K562 (cell line): ENCODE measurements at regions not wholly inside any gene's neighbourhood (a gene's known extent, or its start where the extent isn't known, plus 50 kb on each side); places are given as distances from the start of the nearest gene placed in this dataset.

Experiments
- ARHGAP35 ChIP-seq: fragments of 450-650 bp; IDR thresholded peaks from 2 replicates; pipeline ENCODE4 v1.6.1; 2018; ENCODE audit not compliant: partially characterized antibody
- NFXL1 ChIP-seq: fragments of 450-650 bp; formaldehyde crosslinking; IDR thresholded peaks from 2 replicates; pipeline ENCODE4 v1.4.0; 2021; ENCODE audit warnings: mild to moderate bottlenecking
- RHOXF2B ChIP-seq: fragments of 250-450 bp; sonication (Bioruptor Pico); conservative IDR thresholded peaks from 2 replicates; pipeline ENCODE4 v1.5.1; 2021
- ZNF76 ChIP-seq: fragments of 250-450 bp; sonication (Bioruptor Pico); IDR thresholded peaks from 2 replicates; pipeline ENCODE4 v1.4.0; 2020; ENCODE audit warnings: mild to moderate bottlenecking, moderate library complexity, borderline replicate concordance
- TF ChIP-seq, protein P1 (sequence below): fragments of 450-650 bp; IDR thresholded peaks from 2 replicates; pipeline ENCODE4 v1.6.1; 2014; ENCODE audit warnings: low read depth, mild to moderate bottlenecking, moderate library complexity, borderline replicate concordance
- TF ChIP-seq, protein P2 (sequence below), 3 experiments: fragments of 200-800 bp in 1 of 3; fragments of 250-450 bp in 1 of 3; fragments of 450-650 bp in 1 of 3; sonication (Bioruptor Pico) in 1 of 3; sonication (Bioruptor generic) in 1 of 3; formaldehyde crosslinking in 1 of 3; IDR thresholded peaks; 2 replicates each; pipeline versions ENCODE4 v1.6.1 to v1.8.0; 2016 to 2022; ENCODE audit warnings: mild to moderate bottlenecking in 2 of 3, missing genetic modification characterization in 2 of 3, missing compliant biosample characterization in 1 of 3, moderate library complexity in 1 of 3
- TF ChIP-seq, protein P3 (sequence below): sonication (generic); IDR thresholded peaks from 2 replicates; pipeline ENCODE4 v1.6.1; 2016
- TF ChIP-seq, protein P4 (sequence below): sonication (generic); formaldehyde crosslinking; IDR thresholded peaks from 2 replicates; pipeline ENCODE4 v1.8.0; 2023; ENCODE audit warnings: mild to moderate bottlenecking, missing genetic modification reagents

DNA sequence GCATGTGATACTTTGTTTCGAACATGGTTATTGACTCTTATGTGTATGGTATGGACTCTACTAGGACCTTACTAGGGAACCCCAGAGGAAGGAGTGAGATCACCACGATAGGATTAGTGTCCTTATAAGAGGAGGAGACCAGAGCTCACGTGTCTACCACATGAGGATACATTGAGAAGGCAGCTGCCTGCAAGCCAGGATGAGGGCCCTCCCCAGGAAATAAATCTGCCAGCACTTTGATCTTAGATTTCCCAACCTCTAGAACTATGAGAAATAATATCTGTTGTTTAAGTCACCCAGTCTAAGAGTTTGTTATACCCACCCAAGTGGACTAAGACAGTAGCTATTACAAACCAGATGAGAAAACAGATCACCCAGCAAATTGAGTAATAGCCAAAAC, 559.3 kb upstream of the USP24 start (continued):
- TF ChIP-seq, protein P1, sequence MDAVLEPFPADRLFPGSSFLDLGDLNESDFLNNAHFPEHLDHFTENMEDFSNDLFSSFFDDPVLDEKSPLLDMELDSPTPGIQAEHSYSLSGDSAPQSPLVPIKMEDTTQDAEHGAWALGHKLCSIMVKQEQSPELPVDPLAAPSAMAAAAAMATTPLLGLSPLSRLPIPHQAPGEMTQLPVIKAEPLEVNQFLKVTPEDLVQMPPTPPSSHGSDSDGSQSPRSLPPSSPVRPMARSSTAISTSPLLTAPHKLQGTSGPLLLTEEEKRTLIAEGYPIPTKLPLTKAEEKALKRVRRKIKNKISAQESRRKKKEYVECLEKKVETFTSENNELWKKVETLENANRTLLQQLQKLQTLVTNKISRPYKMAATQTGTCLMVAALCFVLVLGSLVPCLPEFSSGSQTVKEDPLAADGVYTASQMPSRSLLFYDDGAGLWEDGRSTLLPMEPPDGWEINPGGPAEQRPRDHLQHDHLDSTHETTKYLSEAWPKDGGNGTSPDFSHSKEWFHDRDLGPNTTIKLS: no peak
- no peak for TF ChIP-seq NFXL1
- TF ChIP-seq, protein P2, sequence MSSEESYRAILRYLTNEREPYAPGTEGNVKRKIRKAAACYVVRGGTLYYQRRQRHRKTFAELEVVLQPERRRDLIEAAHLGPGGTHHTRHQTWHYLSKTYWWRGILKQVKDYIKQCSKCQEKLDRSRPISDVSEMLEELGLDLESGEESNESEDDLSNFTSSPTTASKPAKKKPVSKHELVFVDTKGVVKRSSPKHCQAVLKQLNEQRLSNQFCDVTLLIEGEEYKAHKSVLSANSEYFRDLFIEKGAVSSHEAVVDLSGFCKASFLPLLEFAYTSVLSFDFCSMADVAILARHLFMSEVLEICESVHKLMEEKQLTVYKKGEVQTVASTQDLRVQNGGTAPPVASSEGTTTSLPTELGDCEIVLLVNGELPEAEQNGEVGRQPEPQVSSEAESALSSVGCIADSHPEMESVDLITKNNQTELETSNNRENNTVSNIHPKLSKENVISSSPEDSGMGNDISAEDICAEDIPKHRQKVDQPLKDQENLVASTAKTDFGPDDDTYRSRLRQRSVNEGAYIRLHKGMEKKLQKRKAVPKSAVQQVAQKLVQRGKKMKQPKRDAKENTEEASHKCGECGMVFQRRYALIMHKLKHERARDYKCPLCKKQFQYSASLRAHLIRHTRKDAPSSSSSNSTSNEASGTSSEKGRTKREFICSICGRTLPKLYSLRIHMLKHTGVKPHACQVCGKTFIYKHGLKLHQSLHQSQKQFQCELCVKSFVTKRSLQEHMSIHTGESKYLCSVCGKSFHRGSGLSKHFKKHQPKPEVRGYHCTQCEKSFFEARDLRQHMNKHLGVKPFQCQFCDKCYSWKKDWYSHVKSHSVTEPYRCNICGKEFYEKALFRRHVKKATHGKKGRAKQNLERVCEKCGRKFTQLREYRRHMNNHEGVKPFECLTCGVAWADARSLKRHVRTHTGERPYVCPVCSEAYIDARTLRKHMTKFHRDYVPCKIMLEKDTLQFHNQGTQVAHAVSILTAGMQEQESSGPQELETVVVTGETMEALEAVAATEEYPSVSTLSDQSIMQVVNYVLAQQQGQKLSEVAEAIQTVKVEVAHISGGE (CRISPR knock-in tag; IDR thresholded peaks at IDR 0.05): no peak
- TF ChIP-seq ZNF76: no peak
- TF ChIP-seq ARHGAP35: no peak
- TF ChIP-seq, protein P3, sequence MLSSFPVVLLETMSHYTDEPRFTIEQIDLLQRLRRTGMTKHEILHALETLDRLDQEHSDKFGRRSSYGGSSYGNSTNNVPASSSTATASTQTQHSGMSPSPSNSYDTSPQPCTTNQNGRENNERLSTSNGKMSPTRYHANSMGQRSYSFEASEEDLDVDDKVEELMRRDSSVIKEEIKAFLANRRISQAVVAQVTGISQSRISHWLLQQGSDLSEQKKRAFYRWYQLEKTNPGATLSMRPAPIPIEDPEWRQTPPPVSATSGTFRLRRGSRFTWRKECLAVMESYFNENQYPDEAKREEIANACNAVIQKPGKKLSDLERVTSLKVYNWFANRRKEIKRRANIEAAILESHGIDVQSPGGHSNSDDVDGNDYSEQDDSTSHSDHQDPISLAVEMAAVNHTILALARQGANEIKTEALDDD: no peak
- TF ChIP-seq, protein P4, sequence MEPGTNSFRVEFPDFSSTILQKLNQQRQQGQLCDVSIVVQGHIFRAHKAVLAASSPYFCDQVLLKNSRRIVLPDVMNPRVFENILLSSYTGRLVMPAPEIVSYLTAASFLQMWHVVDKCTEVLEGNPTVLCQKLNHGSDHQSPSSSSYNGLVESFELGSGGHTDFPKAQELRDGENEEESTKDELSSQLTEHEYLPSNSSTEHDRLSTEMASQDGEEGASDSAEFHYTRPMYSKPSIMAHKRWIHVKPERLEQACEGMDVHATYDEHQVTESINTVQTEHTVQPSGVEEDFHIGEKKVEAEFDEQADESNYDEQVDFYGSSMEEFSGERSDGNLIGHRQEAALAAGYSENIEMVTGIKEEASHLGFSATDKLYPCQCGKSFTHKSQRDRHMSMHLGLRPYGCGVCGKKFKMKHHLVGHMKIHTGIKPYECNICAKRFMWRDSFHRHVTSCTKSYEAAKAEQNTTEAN (CRISPR knock-in tag): no peak
- TF ChIP-seq RHOXF2B: no peak
